Activated B cell treated with CpG ODN at 0.5 μM for 24 hours (primary cell): ENCODE measurements at regions not wholly inside any gene's neighbourhood (a gene's known extent, or its start where the extent isn't known, plus 50 kb on each side); places are given as distances from the start of the nearest gene placed in this dataset.
"Not testable (repeated sequence)": the region's sequence is repeated elsewhere in the genome, so short reads cannot be mapped to it uniquely, and the experiment has no call there.

Experiments
- ATAC-seq: fragments of 200-7000 bp; cut with Tn5 transposase; one replicate; pipeline ENCODE4 v1.10.0; 2021; ENCODE audit warnings: low read depth, mild to moderate bottlenecking, moderate library complexity
- CTCF ChIA-PET: fragments of 350-600 bp; sonication (Branson Sonifier 250); formaldehyde crosslinking; loops from one replicate; lab custom pipeline; 2021; ENCODE audit warnings: antibody characterized with exemption; lab: Charles Lee
- POLR2A ChIA-PET: fragments of 350-600 bp; sonication (Branson Sonifier 250); formaldehyde crosslinking; loops from one replicate; lab custom pipeline; 2021; ENCODE audit warnings: antibody characterized with exemption; lab: Charles Lee
- DNase-seq: peaks from one replicate; pipeline ENCODE4 v3.0.0; 2022
- H3K27ac Mint-ChIP-seq: one replicate; pipeline ENCODE4 v1.8.0; 2020; ENCODE audit warnings: mixed read lengths
- H3K27me3 Mint-ChIP-seq: one replicate; pipeline ENCODE4 v1.8.0; 2021; ENCODE audit warnings: mixed read lengths
- H3K36me3 Mint-ChIP-seq: one replicate; pipeline ENCODE4 v1.8.0; 2021; ENCODE audit warnings: low read depth, mixed read lengths
- H3K4me1 Mint-ChIP-seq: one replicate; pipeline ENCODE4 v1.8.0; 2021; ENCODE audit warnings: mixed read lengths
- H3K4me3 Mint-ChIP-seq: one replicate; pipeline ENCODE4 v1.8.0; 2020; ENCODE audit warnings: mild to moderate bottlenecking, mixed read lengths
- H3K9me3 Mint-ChIP-seq: one replicate; pipeline ENCODE4 v1.8.0; 2020; ENCODE audit warnings: mixed read lengths
- CTCF ChIP-seq: fragments of 200-600 bp; IDR thresholded peaks from one replicate; pipeline ENCODE4 v1.8.0; 2022; ENCODE audit warnings: antibody characterized with exemption, mild to moderate bottlenecking
- intact Hi-C: fragments of 100-400 bp; cut with micrococcal nuclease; formaldehyde crosslinking; loops from one replicate; pipeline ENCODE4 v1.15.1; 2024

DNA sequence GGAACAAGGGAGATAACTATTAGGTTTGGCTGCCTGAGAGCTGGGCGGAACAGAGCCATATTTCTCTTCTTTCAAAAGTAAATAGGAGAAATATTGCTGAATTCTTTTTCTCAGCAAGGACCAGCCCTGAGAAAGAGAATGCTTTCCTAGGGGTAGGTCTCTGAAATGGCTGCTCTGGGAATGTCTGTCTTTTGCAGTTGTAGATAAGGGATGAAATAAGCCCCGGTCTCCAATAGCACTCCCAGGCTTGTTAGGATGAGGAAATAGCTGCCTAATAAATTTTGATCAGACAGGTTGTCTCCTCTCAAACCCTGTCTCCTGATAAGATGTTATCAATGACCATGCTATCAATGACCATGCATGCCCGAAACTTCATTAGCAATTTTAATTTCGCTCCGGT, 207.8 kb upstream of the KIT start:
- H3K27me3 Mint-ChIP-seq: peaks cover 6% of the 10 kb centered on the region
- no peaks in the 10 kb centered on the region for H3K4me1 Mint-ChIP-seq
- CTCF ChIA-PET: no interaction called here
- POLR2A ChIA-PET: no interaction called here
- H3K27ac Mint-ChIP-seq: no peak overlapping the region
- peaks cover 14% of the 10 kb centered on the region for H3K9me3 Mint-ChIP-seq
- no peak overlapping the region for H3K4me3 Mint-ChIP-seq
- no peaks in the 10 kb centered on the region for H3K36me3 Mint-ChIP-seq
- intact Hi-C loops: no loop called here
- ATAC-seq (no peak), DNase-seq (no peak)
- no peak for TF ChIP-seq CTCF

DNA sequence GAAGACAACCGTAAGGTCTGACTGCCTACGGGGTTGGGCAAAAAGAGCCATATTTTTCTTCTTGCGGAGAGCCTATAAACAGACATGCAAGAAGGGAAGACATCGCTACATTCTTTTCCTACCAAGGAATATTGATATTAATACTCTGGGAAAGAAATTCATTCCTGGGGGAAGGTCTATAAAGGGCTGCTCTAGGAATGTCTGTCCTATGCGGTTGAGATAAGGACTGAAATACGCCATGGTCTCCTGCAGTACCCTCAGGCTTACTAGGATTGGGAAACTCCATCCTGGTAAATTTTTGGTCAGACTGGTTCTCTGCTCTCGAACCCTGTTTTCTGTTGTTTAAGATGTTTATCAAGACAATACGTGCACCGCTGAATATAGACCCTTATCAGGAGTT, 190.8 kb upstream of the KIT start:
- DNase-seq, POLR2A ChIA-PET, ATAC-seq, H3K27ac Mint-ChIP-seq, intact Hi-C loops, CTCF ChIA-PET, H3K4me1 Mint-ChIP-seq, H3K4me3 Mint-ChIP-seq, H3K27me3 Mint-ChIP-seq, H3K36me3 Mint-ChIP-seq: not testable (repeated sequence)
- H3K9me3 Mint-ChIP-seq: peaks cover 20% of the 10 kb centered on the region

- Mint-ChIP-seq H3K36me3 (no peaks in the 10 kb centered on the region), H3K27ac (no peak overlapping the region), H3K9me3 (peaks cover 10% of the 10 kb centered on the region), H3K4me3 (no peak overlapping the region), H3K4me1 (no peaks in the 10 kb centered on the region), H3K27me3 (peaks cover 3% of the 10 kb centered on the region)
- ChIA-PET CTCF (no interaction called here), POLR2A (no interaction called here)
- ATAC-seq (no peak), DNase-seq (no peak)
- intact Hi-C loops: no loop called here
- TF ChIP-seq CTCF: no peak
These were observed 184.6 kb upstream of the KIT start for GRCh38 chr4:54473077-54473545.

- DNase-seq: no peak
- peaks cover 7% of the 10 kb centered on the region for H3K9me3 Mint-ChIP-seq
- no peak overlapping the region for H3K27ac Mint-ChIP-seq
- peaks cover 3% of the 10 kb centered on the region for H3K27me3 Mint-ChIP-seq
- no peak for ATAC-seq
- H3K4me3 Mint-ChIP-seq: no peak overlapping the region
- H3K4me1 Mint-ChIP-seq: no peaks in the 10 kb centered on the region
- CTCF ChIA-PET: no interaction called here
- intact Hi-C loops: no loop called here
- H3K36me3 Mint-ChIP-seq: no peaks in the 10 kb centered on the region
- TF ChIP-seq CTCF: no peak
- POLR2A ChIA-PET: no interaction called here
These were observed 184.0 kb upstream of the KIT start for GRCh38 chr4:54473798-54474197.

GRCh38 chr4:54475546-54475945, 182.2 kb upstream of the KIT start:
- H3K27ac Mint-ChIP-seq: no peak overlapping the region
- no peaks in the 10 kb centered on the region for H3K36me3 Mint-ChIP-seq
- intact Hi-C loops: no loop called here
- no peak for DNase-seq
- H3K4me3 Mint-ChIP-seq: no peak overlapping the region
- no peaks in the 10 kb centered on the region for H3K4me1 Mint-ChIP-seq
- ATAC-seq: no peak
- TF ChIP-seq CTCF: no peak
- ChIA-PET CTCF (no interaction called here), POLR2A (no interaction called here)
- H3K9me3 Mint-ChIP-seq: peaks cover 11% of the 10 kb centered on the region
- peaks cover 3% of the 10 kb centered on the region for H3K27me3 Mint-ChIP-seq

GRCh38 chr4:54482529-54483200, 175.1 kb upstream of the KIT start:
- no peaks in the 10 kb centered on the region for H3K36me3 Mint-ChIP-seq
- H3K27me3 Mint-ChIP-seq: no peaks in the 10 kb centered on the region
- no peak for TF ChIP-seq CTCF
- H3K4me3 Mint-ChIP-seq: no peak overlapping the region
- intact Hi-C loops: no loop called here
- ChIA-PET POLR2A (no interaction called here), CTCF (no interaction called here)
- no peak overlapping the region for H3K27ac Mint-ChIP-seq
- ATAC-seq (no peak), DNase-seq (no peak)
- H3K9me3 Mint-ChIP-seq: peaks cover 11% of the 10 kb centered on the region
- H3K4me1 Mint-ChIP-seq: no peaks in the 10 kb centered on the region
